ENCODE measurements at regions not wholly inside any gene's neighbourhood (a gene's known extent, or its start where the extent isn't known, plus 50 kb on each side); places are given as distances from the start of the nearest gene placed in this dataset.

- ATAC-seq (ENCODE audit: poor library complexity) (no peak), DNase-seq (no peak)
- intact Hi-C loops (cut with DNase I), result no loop called here
These were observed 109.0 kb upstream of the SOX1 start for GRCh38 chr13:111957913-111958450.

- ATAC-seq (ENCODE audit: poor library complexity), result no peak
These were observed 108.1 kb upstream of the SOX1 start for GRCh38 chr13:111958612-111959395.

GRCh38 chr13:111960152-111960772 is 106.7 kb upstream of the SOX1 start:
- intact Hi-C loops (cut with DNase I), result no loop called here
- ATAC-seq (ENCODE audit: poor library complexity) (no peak), DNase-seq (no peak)

More at GRCh38 chr13:111958612-111959395, 108.1 kb upstream of the SOX1 start:
- DNase-seq, result no peak
- intact Hi-C loops (cut with DNase I), result no loop called here

- ATAC-seq (ENCODE audit: poor library complexity) (no peak), DNase-seq (no peak)
- intact Hi-C loops (cut with DNase I), result no loop called here
These were observed 105.7 kb upstream of the SOX1 start for GRCh38 chr13:111961236-111961635.

GRCh38 chr13:111961651-111962192 is 105.2 kb upstream of the SOX1 start:
- DNase-seq (no peak), ATAC-seq (ENCODE audit: poor library complexity) (no peak)
- intact Hi-C loops (cut with DNase I), result no loop called here

GRCh38 chr13:111962431-111962891 is 104.5 kb upstream of the SOX1 start:
- intact Hi-C loops (cut with DNase I), result no loop called here
- DNase-seq (no peak), ATAC-seq (ENCODE audit: poor library complexity) (no peak)

- DNase-seq (no peak), ATAC-seq (ENCODE audit: poor library complexity) (no peak)
- intact Hi-C loops (cut with DNase I), result no loop called here
These were observed 103.9 kb upstream of the SOX1 start for GRCh38 chr13:111963031-111963430.

- no peak for ATAC-seq (ENCODE audit: poor library complexity)
- DNase-seq, result no peak
- intact Hi-C loops (cut with DNase I), result no loop called here
These were observed 102.4 kb upstream of the SOX1 start for GRCh38 chr13:111964411-111965035.

- no peak for DNase-seq
- ATAC-seq (ENCODE audit: poor library complexity), result no peak
- intact Hi-C loops (cut with DNase I), result no loop called here
These were observed 101.3 kb upstream of the SOX1 start for GRCh38 chr13:111965466-111966214.

GRCh38 chr13:111966933-111967332 is 100.0 kb upstream of the SOX1 start:
- no peak for ATAC-seq (ENCODE audit: poor library complexity)
- DNase-seq, result no peak
- intact Hi-C loops (cut with DNase I), result no loop called here

- DNase-seq, result no peak
- ATAC-seq (ENCODE audit: poor library complexity), result no peak
- intact Hi-C loops (cut with DNase I), result no loop called here
These were observed 99.3 kb upstream of the SOX1 start for GRCh38 chr13:111967572-111968201.

- intact Hi-C loops (cut with DNase I), result no loop called here
- DNase-seq (no peak), ATAC-seq (ENCODE audit: poor library complexity) (no peak)
These were observed 98.5 kb upstream of the SOX1 start for GRCh38 chr13:111968336-111969010.

GRCh38 chr13:111969551-111970135 is 97.3 kb upstream of the SOX1 start:
- intact Hi-C loops (cut with DNase I), result no loop called here
- ATAC-seq (ENCODE audit: poor library complexity) (no peak), DNase-seq (no peak)

- DNase-seq (no peak), ATAC-seq (ENCODE audit: poor library complexity) (no peak)
- intact Hi-C loops (cut with DNase I), result no loop called here
These were observed 96.3 kb upstream of the SOX1 start for GRCh38 chr13:111970494-111971141.

GRCh38 chr13:111971891-111972780 is 94.8 kb upstream of the SOX1 start:
- DNase-seq (no peak), ATAC-seq (ENCODE audit: poor library complexity) (no peak)

GRCh38 chr13:111973186-111973585 is 93.8 kb upstream of the SOX1 start:
- ATAC-seq (ENCODE audit: poor library complexity) (no peak), DNase-seq (no peak)
- intact Hi-C loops (cut with DNase I), result no loop called here

More at GRCh38 chr13:111971891-111972780, 94.8 kb upstream of the SOX1 start:
- intact Hi-C loops (cut with DNase I), result no loop called here

All from Right ventricle myocardium superior (tissue), 1 donor.